ENCODE measurements at regions not wholly inside any gene's neighbourhood (a gene's known extent, or its start where the extent isn't known, plus 50 kb on each side); places are given as distances from the start of the nearest gene placed in this dataset.
A peak's percentile ranks its signal among the peaks of the same experiment; 100 is the strongest.

GRCh38 chr18:24725644-24726415, 265.4 kb downstream of the HRH4 start:
- Histone ChIP-seq H3K4me1 (peaks cover 7% of the 10 kb centered on the region), H3K4me3 (no peak overlapping the region), H3K27me3 (no peaks in the 10 kb centered on the region), H3K9me3 (no peaks in the 10 kb centered on the region), H3K36me3 (ENCODE audit: low read depth, missing control alignments) (no peaks in the 10 kb centered on the region), H3K27ac (no peak overlapping the region)
- DNase-seq = no peak
- WGBS, 2 donors = 45 to 56% methylated on average over 9 of the region's 9 CpGs
- TF ChIP-seq POLR2A (IDR thresholded peaks at IDR 0.05) = no peak
- TF ChIP-seq CTCF (IDR thresholded peaks at IDR 0.05) = no peak
- intact Hi-C loops (cut with DNase I; ENCODE audit: low total_unique reads) = loop anchor here (5.0 to 10.0 kb wide), 2 partner anchors 131 to 234 kb away; no protein-coding TSS in a partner anchor

GRCh38 chr18:24726727-24727492, 266.5 kb downstream of the HRH4 start:
- H3K27ac ChIP-seq = no peak overlapping the region
- TF ChIP-seq CTCF (IDR thresholded peaks at IDR 0.05) = peak; percentile 81 to 87 (median 81)
- no peak for TF ChIP-seq POLR2A (IDR thresholded peaks at IDR 0.05)
- DNase-seq = peak; percentile 75
- intact Hi-C loops (cut with DNase I; ENCODE audit: low total_unique reads) = loop anchor here (5.0 to 10.0 kb wide), 2 partner anchors 132 to 235 kb away; no protein-coding TSS in a partner anchor
- H3K36me3 ChIP-seq (ENCODE audit: low read depth, missing control alignments) = no peaks in the 10 kb centered on the region
- no peak overlapping the region for H3K4me3 ChIP-seq
- WGBS, 2 donors = 29 to 39% methylated on average over 18 of the region's 18 CpGs
- H3K9me3 ChIP-seq = no peaks in the 10 kb centered on the region
- peaks cover 7% of the 10 kb centered on the region for H3K4me1 ChIP-seq
- no peaks in the 10 kb centered on the region for H3K27me3 ChIP-seq

GRCh38 chr18:24727685-24728084, 267.2 kb downstream of the HRH4 start:
- Histone ChIP-seq H3K27ac (no peak overlapping the region), H3K9me3 (no peaks in the 10 kb centered on the region), H3K36me3 (ENCODE audit: low read depth, missing control alignments) (no peaks in the 10 kb centered on the region), H3K4me1 (peaks cover 7% of the 10 kb centered on the region), H3K27me3 (no peaks in the 10 kb centered on the region), H3K4me3 (no peak overlapping the region)
- intact Hi-C loops (cut with DNase I; ENCODE audit: low total_unique reads) = loop anchor here (5.0 to 10.0 kb wide), 2 partner anchors 133 to 235 kb away; no protein-coding TSS in a partner anchor
- WGBS, 2 donors = 48 to 54% methylated on average over 6 of the region's 6 CpGs
- no peak for DNase-seq
- TF ChIP-seq CTCF (IDR thresholded peaks at IDR 0.05) (no peak), POLR2A (IDR thresholded peaks at IDR 0.05) (no peak)

GRCh38 chr18:24731158-24731557, 270.7 kb downstream of the HRH4 start:
- no peak for TF ChIP-seq CTCF (IDR thresholded peaks at IDR 0.05)
- TF ChIP-seq POLR2A (IDR thresholded peaks at IDR 0.05) = no peak
- Histone ChIP-seq H3K9me3 (no peaks in the 10 kb centered on the region), H3K4me1 (peaks cover 5% of the 10 kb centered on the region), H3K4me3 (no peak overlapping the region), H3K36me3 (ENCODE audit: low read depth, missing control alignments) (no peaks in the 10 kb centered on the region), H3K27ac (no peak overlapping the region), H3K27me3 (no peaks in the 10 kb centered on the region)
- DNase-seq = no peak
- intact Hi-C loops (cut with DNase I; ENCODE audit: low total_unique reads) = no loop called here
- 73 to 74% methylated on average over 6 of the region's 6 CpGs for WGBS, 2 donors

All from testis (tissue), 2 donors.